ENCODE measurements at regions not wholly inside any gene's neighbourhood (a gene's known extent, or its start where the extent isn't known, plus 50 kb on each side); places are given as distances from the start of the nearest gene placed in this dataset.

GRCh38 chr10:24149640-24150039 lies 59.3 kb upstream of the KIAA1217 start:
- POLR2A ChIA-PET = no interaction called here

GRCh38 chr10:24150853-24151252 lies 58.1 kb upstream of the KIAA1217 start:
- no peak for TF ChIP-seq CTCF (IDR thresholded peaks at IDR 0.05; ENCODE audit: insufficient read depth in 1 of 2, low read depth in 1 of 2, low read length in 1 of 2, severe bottlenecking in 1 of 2, unreplicated experiment in 1 of 2)
- no peak for DNase-seq
- POLR2A ChIA-PET = no interaction called here

More at GRCh38 chr10:24149640-24150039, 59.3 kb upstream of the KIAA1217 start:
- Mint-ChIP-seq H3K27me3 (ENCODE audit: insufficient read depth, unreplicated experiment) (peaks cover 5% of the 10 kb centered on the region), H3K4me1 (ENCODE audit: low read depth, unreplicated experiment) (no peaks in the 10 kb centered on the region), H3K36me3 (ENCODE audit: insufficient read depth, unreplicated experiment) (no peaks in the 10 kb centered on the region), H3K4me3 (ENCODE audit: unreplicated experiment) (no peak overlapping the region), H3K9me3 (ENCODE audit: unreplicated experiment) (no peaks in the 10 kb centered on the region), H3K27ac (ENCODE audit: unreplicated experiment) (no peak overlapping the region)
- no peak for DNase-seq
- no peak for TF ChIP-seq CTCF (IDR thresholded peaks at IDR 0.05; ENCODE audit: insufficient read depth in 1 of 2, low read depth in 1 of 2, low read length in 1 of 2, severe bottlenecking in 1 of 2, unreplicated experiment in 1 of 2)
- H3K4me3 ChIP-seq (ENCODE audit: low read depth, low read length) = no peak overlapping the region
- no peaks in the 10 kb centered on the region for H3K36me3 ChIP-seq (ENCODE audit: control insufficient read depth, insufficient read depth, low read length)
- H3K4me1 ChIP-seq = no peaks in the 10 kb centered on the region
- no peaks in the 10 kb centered on the region for H3K27me3 ChIP-seq (replicated peaks; ENCODE audit: control insufficient read depth, insufficient read depth, low read length)
- no peaks in the 10 kb centered on the region for H3K9me3 ChIP-seq
- intact Hi-C loops (cut with micrococcal nuclease; ENCODE audit: unreplicated experiment) = no loop called here
- CTCF ChIA-PET = no interaction called here
- BruUV-seq (replicated peaks) = no TSS peak

GRCh38 chr10:24152270-24152669 lies 56.7 kb upstream of the KIAA1217 start:
- POLR2A ChIA-PET = no interaction called here
- intact Hi-C loops (cut with micrococcal nuclease; ENCODE audit: unreplicated experiment) = loop anchor here (2.0 kb wide), 1 partner anchor 15 kb away; no protein-coding TSS in a partner anchor
- no peaks in the 10 kb centered on the region for H3K9me3 ChIP-seq
- no TSS peak for BruUV-seq (replicated peaks)
- Mint-ChIP-seq H3K9me3 (ENCODE audit: unreplicated experiment) (no peaks in the 10 kb centered on the region), H3K27me3 (ENCODE audit: insufficient read depth, unreplicated experiment) (peaks cover 7% of the 10 kb centered on the region), H3K4me3 (ENCODE audit: unreplicated experiment) (no peak overlapping the region), H3K4me1 (ENCODE audit: low read depth, unreplicated experiment) (no peaks in the 10 kb centered on the region), H3K27ac (ENCODE audit: unreplicated experiment) (no peak overlapping the region), H3K36me3 (ENCODE audit: insufficient read depth, unreplicated experiment) (no peaks in the 10 kb centered on the region)
- no peak for TF ChIP-seq CTCF (IDR thresholded peaks at IDR 0.05; ENCODE audit: insufficient read depth in 1 of 2, low read depth in 1 of 2, low read length in 1 of 2, severe bottlenecking in 1 of 2, unreplicated experiment in 1 of 2)
- DNase-seq = no peak
- CTCF ChIA-PET = no interaction called here
- H3K36me3 ChIP-seq (ENCODE audit: control insufficient read depth, insufficient read depth, low read length) = no peaks in the 10 kb centered on the region
- no peaks in the 10 kb centered on the region for H3K4me1 ChIP-seq
- H3K27me3 ChIP-seq (replicated peaks; ENCODE audit: control insufficient read depth, insufficient read depth, low read length) = no peaks in the 10 kb centered on the region
- no peak overlapping the region for H3K4me3 ChIP-seq (ENCODE audit: low read depth, low read length)

More at GRCh38 chr10:24150853-24151252, 58.1 kb upstream of the KIAA1217 start:
- no peaks in the 10 kb centered on the region for H3K9me3 ChIP-seq
- CTCF ChIA-PET = no interaction called here
- H3K9me3 Mint-ChIP-seq (ENCODE audit: unreplicated experiment) = no peaks in the 10 kb centered on the region
- BruUV-seq (replicated peaks) = no TSS peak
- H3K4me1 ChIP-seq = no peaks in the 10 kb centered on the region
- H3K27ac Mint-ChIP-seq (ENCODE audit: unreplicated experiment) = no peak overlapping the region
- no peaks in the 10 kb centered on the region for H3K36me3 ChIP-seq (ENCODE audit: control insufficient read depth, insufficient read depth, low read length)
- no peaks in the 10 kb centered on the region for H3K4me1 Mint-ChIP-seq (ENCODE audit: low read depth, unreplicated experiment)
- no peaks in the 10 kb centered on the region for H3K36me3 Mint-ChIP-seq (ENCODE audit: insufficient read depth, unreplicated experiment)
- peaks cover 5% of the 10 kb centered on the region for H3K27me3 Mint-ChIP-seq (ENCODE audit: insufficient read depth, unreplicated experiment)
- H3K4me3 Mint-ChIP-seq (ENCODE audit: unreplicated experiment) = no peak overlapping the region
- intact Hi-C loops (cut with micrococcal nuclease; ENCODE audit: unreplicated experiment) = no loop called here
- H3K27me3 ChIP-seq (replicated peaks; ENCODE audit: control insufficient read depth, insufficient read depth, low read length) = no peaks in the 10 kb centered on the region
- no peak overlapping the region for H3K4me3 ChIP-seq (ENCODE audit: low read depth, low read length)

Measured in Caco-2 (cell line).